SHP77 (cell line): ENCODE measurements at regions not wholly inside any gene's neighbourhood (a gene's known extent, or its start where the extent isn't known, plus 50 kb on each side); places are given as distances from the start of the nearest gene placed in this dataset.
"Not testable (repeated sequence)": the region's sequence is repeated elsewhere in the genome, so short reads cannot be mapped to it uniquely, and the experiment has no call there.

ENCODE experiments used
- DNase-seq, 2 experiments: peaks; one replicate each; lab custom pipeline; 2025; lab: John Stamatoyannopoulos, UW

GRCh38 chr10:84938117-84938905 is 609.9 kb downstream of the CCSER2 start:
- no peak for DNase-seq

- DNase-seq: no peak
These were observed 615.2 kb downstream of the CCSER2 start for GRCh38 chr10:84943541-84943940.

GRCh38 chr10:84944187-84944586 is 615.8 kb downstream of the CCSER2 start:
- no peak for DNase-seq

- no peak for DNase-seq
These were observed 617.4 kb downstream of the CCSER2 start for GRCh38 chr10:84945791-84946190.

- no peak for DNase-seq
These were observed 618.5 kb downstream of the CCSER2 start for GRCh38 chr10:84946904-84947303.

GRCh38 chr10:84948644-84949043 is 620.3 kb downstream of the CCSER2 start:
- no peak for DNase-seq

- DNase-seq: no peak
These were observed 623.2 kb downstream of the CCSER2 start for GRCh38 chr10:84951616-84952015.

- DNase-seq: no peak
These were observed 629.0 kb downstream of the CCSER2 start for GRCh38 chr10:84957427-84957826.

- DNase-seq: no peak
These were observed 637.1 kb downstream of the CCSER2 start for GRCh38 chr10:84965468-84965867.

- no peak for DNase-seq
These were observed 638.5 kb downstream of the CCSER2 start for GRCh38 chr10:84966708-84967441.

- DNase-seq: not testable (repeated sequence)
These were observed 640.9 kb downstream of the CCSER2 start for GRCh38 chr10:84969297-84969696.

- no peak for DNase-seq
These were observed 658.6 kb downstream of the CCSER2 start for GRCh38 chr10:84987039-84987438.

GRCh38 chr10:84988011-84988410 is 659.6 kb downstream of the CCSER2 start:
- DNase-seq: no peak

GRCh38 chr10:84990713-84991112 is 662.3 kb downstream of the CCSER2 start:
- DNase-seq: no peak

- no peak for DNase-seq
These were observed 662.9 kb downstream of the CCSER2 start for GRCh38 chr10:84991301-84991700.

GRCh38 chr10:84993251-84994035 is 665.1 kb downstream of the CCSER2 start:
- DNase-seq: no peak

GRCh38 chr10:84994722-84995121 is 666.3 kb downstream of the CCSER2 start:
- DNase-seq: no peak

- DNase-seq: no peak
These were observed 668.2 kb downstream of the CCSER2 start for GRCh38 chr10:84996580-84996979.

- DNase-seq: no peak
These were observed 669.5 kb downstream of the CCSER2 start for GRCh38 chr10:84997870-84998269.

- no peak for DNase-seq
These were observed 671.5 kb downstream of the CCSER2 start for GRCh38 chr10:84999929-85000328.

GRCh38 chr10:85003083-85003482 is 674.7 kb downstream of the CCSER2 start:
- no peak for DNase-seq

GRCh38 chr10:85008488-85009184 is 680.2 kb downstream of the CCSER2 start:
- no peak for DNase-seq
